Vagina (tissue), 2 donors: ENCODE measurements at regions not wholly inside any gene's neighbourhood (a gene's known extent, or its start where the extent isn't known, plus 50 kb on each side); places are given as distances from the start of the nearest gene placed in this dataset.

Source experiments
- POLR2A ChIP-seq, 2 donors: fragments of 450-650 bp; IDR thresholded peaks; one replicate each; pipeline ENCODE4 v1.6.1; 2017; ENCODE audit warnings: antibody characterized with exemption in 2 of 2, mild to moderate bottlenecking in 2 of 2, moderate library complexity in 2 of 2
- POLR2AphosphoS5 ChIP-seq, 2 donors: sonication (generic); formaldehyde crosslinking; IDR thresholded peaks; one replicate each; pipeline ENCODE4 v1.9.0; 2017; ENCODE audit warnings: antibody characterized with exemption in 2 of 2, mild to moderate bottlenecking in 2 of 2, low read depth in 1 of 2; ENCODE audit not compliant: insufficient read depth in 1 of 2
- TF ChIP-seq, protein P1 (sequence below), 3 experiments: fragments of 450-650 bp in 2 of 3; fragments of 200-600 bp in 1 of 3; sonication (generic) in 1 of 3; IDR thresholded peaks; one replicate each; pipeline ENCODE4 v1.5.1; 2017 to 2019; ENCODE audit warnings: antibody characterized with exemption in 3 of 3, mild to moderate bottlenecking in 2 of 3, moderate library complexity in 2 of 3

DNA sequence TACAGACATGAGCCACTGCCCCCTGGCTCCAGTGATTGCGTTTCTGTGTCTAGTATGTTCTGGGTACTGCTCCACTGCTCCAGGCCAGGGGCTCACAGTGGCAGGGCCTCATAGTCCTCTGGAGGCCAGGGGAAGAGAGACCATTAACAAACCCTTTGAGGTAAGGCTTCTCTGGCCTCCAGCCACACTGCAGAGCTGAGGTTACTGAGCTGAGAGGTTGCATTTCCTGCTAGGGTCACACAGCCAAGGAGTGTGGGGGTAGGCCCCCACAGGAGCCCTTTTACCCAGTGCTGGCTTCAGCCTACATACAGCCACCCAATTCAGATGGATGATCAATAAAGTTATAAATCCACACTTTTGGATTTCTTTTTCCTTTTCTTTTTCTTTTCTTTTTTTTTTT, 50.4 kb upstream of the DLX4 start:
- TF ChIP-seq POLR2A (IDR thresholded peaks at IDR 0.05) (no peak), POLR2AphosphoS5 (IDR thresholded peaks at IDR 0.05; ENCODE audit: insufficient read depth in 1 of 2, low read depth in 1 of 2) (no peak)
- TF ChIP-seq, protein P1, sequence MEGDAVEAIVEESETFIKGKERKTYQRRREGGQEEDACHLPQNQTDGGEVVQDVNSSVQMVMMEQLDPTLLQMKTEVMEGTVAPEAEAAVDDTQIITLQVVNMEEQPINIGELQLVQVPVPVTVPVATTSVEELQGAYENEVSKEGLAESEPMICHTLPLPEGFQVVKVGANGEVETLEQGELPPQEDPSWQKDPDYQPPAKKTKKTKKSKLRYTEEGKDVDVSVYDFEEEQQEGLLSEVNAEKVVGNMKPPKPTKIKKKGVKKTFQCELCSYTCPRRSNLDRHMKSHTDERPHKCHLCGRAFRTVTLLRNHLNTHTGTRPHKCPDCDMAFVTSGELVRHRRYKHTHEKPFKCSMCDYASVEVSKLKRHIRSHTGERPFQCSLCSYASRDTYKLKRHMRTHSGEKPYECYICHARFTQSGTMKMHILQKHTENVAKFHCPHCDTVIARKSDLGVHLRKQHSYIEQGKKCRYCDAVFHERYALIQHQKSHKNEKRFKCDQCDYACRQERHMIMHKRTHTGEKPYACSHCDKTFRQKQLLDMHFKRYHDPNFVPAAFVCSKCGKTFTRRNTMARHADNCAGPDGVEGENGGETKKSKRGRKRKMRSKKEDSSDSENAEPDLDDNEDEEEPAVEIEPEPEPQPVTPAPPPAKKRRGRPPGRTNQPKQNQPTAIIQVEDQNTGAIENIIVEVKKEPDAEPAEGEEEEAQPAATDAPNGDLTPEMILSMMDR (IDR thresholded peaks at IDR 0.05): no peak
